ENCODE measurements at regions not wholly inside any gene's neighbourhood (a gene's known extent, or its start where the extent isn't known, plus 50 kb on each side); places are given as distances from the start of the nearest gene placed in this dataset.
"Not testable (repeated sequence)": the region's sequence is repeated elsewhere in the genome, so short reads cannot be mapped to it uniquely, and the experiment has no call there.

- no peak for TF ChIP-seq CTCF (IDR thresholded peaks at IDR 0.05; ENCODE audit: low read depth, low read length)
- H3K27ac ChIP-seq: no peak overlapping the region
- no peak overlapping the region for H3K4me3 ChIP-seq (ENCODE audit: low read depth, low read length)
- H3K27me3 ChIP-seq (ENCODE audit: insufficient read depth, low read depth, severe bottlenecking): no peaks in the 10 kb centered on the region
- no peaks in the 10 kb centered on the region for H3K36me3 ChIP-seq
- DNase-seq: no peak
- H3K9me3 ChIP-seq (ENCODE audit: severe bottlenecking): peaks cover 2% of the 10 kb centered on the region
Observed at GRCh38 chr2:38461470-38461869, 84.4 kb upstream of the ATL2 start.

- DNase-seq: no peak
- no peak overlapping the region for H3K4me3 ChIP-seq (ENCODE audit: low read depth, low read length)
- TF ChIP-seq CTCF (IDR thresholded peaks at IDR 0.05; ENCODE audit: low read depth, low read length): no peak
- H3K27ac ChIP-seq: no peak overlapping the region; the same call in 1 of the 2 replicates
- no peaks in the 10 kb centered on the region for H3K36me3 ChIP-seq
- no peaks in the 10 kb centered on the region for H3K27me3 ChIP-seq (ENCODE audit: insufficient read depth, low read depth, severe bottlenecking)
- H3K9me3 ChIP-seq (ENCODE audit: severe bottlenecking): peaks cover 2% of the 10 kb centered on the region
Observed at GRCh38 chr2:38460313-38460712, 83.2 kb upstream of the ATL2 start.

- H3K36me3 ChIP-seq: no peaks in the 10 kb centered on the region
- no peak for DNase-seq
- no peaks in the 10 kb centered on the region for H3K9me3 ChIP-seq (ENCODE audit: severe bottlenecking)
- H3K4me3 ChIP-seq (ENCODE audit: low read depth, low read length): no peak overlapping the region
- no peak for TF ChIP-seq CTCF (IDR thresholded peaks at IDR 0.05; ENCODE audit: low read depth, low read length)
- H3K27ac ChIP-seq: no peak overlapping the region
- H3K27me3 ChIP-seq (ENCODE audit: insufficient read depth, low read depth, severe bottlenecking): no peaks in the 10 kb centered on the region
Observed at GRCh38 chr2:38454081-38454480, 77.0 kb upstream of the ATL2 start.

DNA sequence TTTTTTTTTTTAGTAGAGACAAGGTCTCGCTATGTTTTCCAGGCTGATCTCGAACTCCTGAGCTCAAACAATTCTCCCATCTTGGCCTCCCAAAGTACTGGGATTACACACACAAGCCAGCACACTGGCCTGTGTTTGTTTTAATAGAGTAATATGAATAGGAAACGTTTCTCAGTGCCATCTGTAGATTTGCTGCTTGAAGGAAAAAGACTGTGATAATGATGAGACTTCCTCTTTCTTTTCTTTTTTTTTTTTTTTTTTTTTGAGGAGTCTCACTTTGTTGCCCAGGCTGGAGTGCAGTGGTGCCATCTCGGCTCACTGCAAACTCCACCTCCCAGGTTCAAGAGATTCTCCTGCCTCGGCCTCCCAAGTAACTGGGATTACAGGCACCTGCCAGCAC is 74.7 kb upstream of the ATL2 start:
- H3K36me3 ChIP-seq; H3K4me3 ChIP-seq (ENCODE audit: low read depth, low read length); H3K27ac ChIP-seq; DNase-seq; H3K27me3 ChIP-seq (ENCODE audit: insufficient read depth, low read depth, severe bottlenecking); H3K9me3 ChIP-seq (ENCODE audit: severe bottlenecking): not testable (repeated sequence)

DNA sequence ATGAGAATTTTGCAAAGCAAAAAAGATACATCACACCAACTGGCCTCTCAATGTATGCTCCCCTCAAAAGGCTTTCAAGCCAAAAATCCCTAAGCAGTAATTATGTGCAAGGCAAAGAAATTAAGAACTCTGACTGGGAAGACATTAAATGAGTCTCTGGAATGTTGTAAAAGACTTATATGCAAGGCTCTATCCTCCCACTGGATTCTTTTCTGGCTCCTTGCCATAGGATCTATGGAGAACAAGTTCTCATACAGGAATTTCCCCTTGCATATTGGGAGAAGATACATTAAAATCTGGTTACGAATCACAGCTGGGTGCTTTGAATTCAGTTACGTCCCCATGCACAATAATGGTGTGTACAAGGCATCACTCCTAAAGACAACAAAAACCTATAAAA is 73.4 kb upstream of the ATL2 start:
- Histone ChIP-seq H3K4me3 (ENCODE audit: low read depth, low read length) (no peak overlapping the region), H3K27ac (no peak overlapping the region), H3K27me3 (ENCODE audit: insufficient read depth, low read depth, severe bottlenecking) (no peaks in the 10 kb centered on the region), H3K36me3 (no peaks in the 10 kb centered on the region), H3K9me3 (ENCODE audit: severe bottlenecking) (no peaks in the 10 kb centered on the region)
- DNase-seq: no peak
- no peak for TF ChIP-seq CTCF (IDR thresholded peaks at IDR 0.05; ENCODE audit: low read depth, low read length)

DNA sequence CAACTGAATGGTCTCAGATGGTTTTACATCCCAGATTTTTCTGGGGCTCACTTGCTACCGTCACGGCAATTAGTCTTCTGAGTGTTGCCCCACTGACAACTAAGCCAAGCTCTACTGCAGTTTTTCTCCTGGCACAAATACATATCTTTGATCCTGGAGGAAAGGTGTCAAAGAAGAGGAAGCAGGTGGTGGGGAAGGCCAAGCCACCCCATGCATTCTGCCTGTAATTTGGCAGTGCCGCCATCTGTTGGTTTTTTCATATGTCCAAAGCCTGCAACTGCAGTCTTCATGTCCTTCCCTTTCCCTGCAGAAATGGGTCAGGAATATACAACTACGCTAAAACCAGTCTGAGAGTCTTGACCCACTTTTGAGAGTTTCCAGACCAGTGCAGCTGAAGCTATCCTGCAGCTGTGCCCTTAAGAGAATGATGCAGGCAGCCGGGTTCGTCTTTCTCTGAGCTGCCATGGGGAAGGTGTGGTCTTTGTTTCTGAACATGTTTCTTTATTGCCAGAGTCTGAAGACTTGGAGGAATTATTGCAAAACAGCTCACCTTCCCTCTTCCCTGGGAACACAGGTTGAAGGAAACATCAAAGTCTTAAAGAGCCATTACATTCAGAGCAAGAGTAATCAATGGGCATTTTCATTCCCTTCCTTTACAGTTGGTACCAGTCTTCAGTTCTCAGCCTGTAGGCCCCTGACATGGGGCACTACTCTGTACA is 71.8 kb upstream of the ATL2 start:
- H3K36me3 ChIP-seq: no peaks in the 10 kb centered on the region
- TF ChIP-seq CTCF (IDR thresholded peaks at IDR 0.05; ENCODE audit: low read depth, low read length): no peak
- no peak overlapping the region for H3K27ac ChIP-seq
- no peaks in the 10 kb centered on the region for H3K27me3 ChIP-seq (ENCODE audit: insufficient read depth, low read depth, severe bottlenecking)
- no peaks in the 10 kb centered on the region for H3K9me3 ChIP-seq (ENCODE audit: severe bottlenecking)
- no peak for DNase-seq
- no peak overlapping the region for H3K4me3 ChIP-seq (ENCODE audit: low read depth, low read length)
